ENCODE measurements at regions not wholly inside any gene's neighbourhood (a gene's known extent, or its start where the extent isn't known, plus 50 kb on each side); places are given as distances from the start of the nearest gene placed in this dataset.

DNA sequence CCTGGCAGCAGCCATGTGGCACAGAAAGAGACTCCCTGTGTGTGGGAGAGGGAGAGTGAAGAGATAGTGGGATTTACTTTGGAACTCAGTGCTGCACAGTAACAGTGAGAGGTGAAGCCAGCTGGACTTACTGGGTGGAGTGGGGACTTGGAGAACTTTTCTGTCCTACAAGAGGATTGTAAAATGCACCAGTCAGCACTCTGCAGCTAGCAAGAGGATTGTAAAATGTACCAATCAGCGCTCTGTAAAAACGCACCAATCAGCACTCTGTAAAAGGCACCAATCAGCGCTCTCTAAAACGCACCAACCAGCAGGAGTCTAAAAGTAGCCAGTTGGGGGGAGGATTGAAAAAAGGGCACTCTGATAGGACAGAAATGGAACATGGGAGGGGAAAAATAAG, 688.8 kb upstream of the ALCAM start:
- Histone ChIP-seq H3K27me3 (ENCODE audit: insufficient read depth, low read depth, low read length) (no peaks in the 10 kb centered on the region), H3K79me2 (replicated peaks; ENCODE audit: insufficient read depth, low read length) (no peaks in the 10 kb centered on the region), H3F3A (ENCODE audit: insufficient read depth, low read length, poor library complexity, severe bottlenecking) (no peaks in the 10 kb centered on the region), H3K27ac (ENCODE audit: low read length) (no peak overlapping the region), H3K4me3 (ENCODE audit: low read length) (no peak overlapping the region), H3K9me2 (ENCODE audit: insufficient read depth, low read length) (no peaks in the 10 kb centered on the region), H3K4me2 (ENCODE audit: low read length) (no peak overlapping the region), H2AFZ (ENCODE audit: low read depth, low read length) (no peak overlapping the region), H3K9ac (ENCODE audit: low read length) (no peak overlapping the region), H4K20me1 (ENCODE audit: insufficient read depth) (no peaks in the 10 kb centered on the region), H3K36me3 (ENCODE audit: insufficient read depth, low read length) (no peaks in the 10 kb centered on the region), H3K9me3 (ENCODE audit: low read length) (no peaks in the 10 kb centered on the region)
- TF ChIP-seq MXI1 (conservative IDR thresholded peaks at IDR 0.05; ENCODE audit: poor library complexity, severe bottlenecking) (no peak), TAF1 (IDR thresholded peaks at IDR 0.05; ENCODE audit: low read depth) (no peak), POLR2AphosphoS5 (IDR thresholded peaks at IDR 0.05) (no peak), SMC3 (conservative IDR thresholded peaks at IDR 0.05; ENCODE audit: poor library complexity) (no peak), EZH2 (IDR thresholded peaks at IDR 0.05; ENCODE audit: borderline replicate concordance, insufficient read depth, low read length, poor library complexity, severe bottlenecking) (no peak), EP300 (conservative IDR thresholded peaks at IDR 0.05; ENCODE audit: poor library complexity, severe bottlenecking) (no peak), RAD21 (conservative IDR thresholded peaks at IDR 0.05) (no peak)
- TF ChIP-seq, protein P1, sequence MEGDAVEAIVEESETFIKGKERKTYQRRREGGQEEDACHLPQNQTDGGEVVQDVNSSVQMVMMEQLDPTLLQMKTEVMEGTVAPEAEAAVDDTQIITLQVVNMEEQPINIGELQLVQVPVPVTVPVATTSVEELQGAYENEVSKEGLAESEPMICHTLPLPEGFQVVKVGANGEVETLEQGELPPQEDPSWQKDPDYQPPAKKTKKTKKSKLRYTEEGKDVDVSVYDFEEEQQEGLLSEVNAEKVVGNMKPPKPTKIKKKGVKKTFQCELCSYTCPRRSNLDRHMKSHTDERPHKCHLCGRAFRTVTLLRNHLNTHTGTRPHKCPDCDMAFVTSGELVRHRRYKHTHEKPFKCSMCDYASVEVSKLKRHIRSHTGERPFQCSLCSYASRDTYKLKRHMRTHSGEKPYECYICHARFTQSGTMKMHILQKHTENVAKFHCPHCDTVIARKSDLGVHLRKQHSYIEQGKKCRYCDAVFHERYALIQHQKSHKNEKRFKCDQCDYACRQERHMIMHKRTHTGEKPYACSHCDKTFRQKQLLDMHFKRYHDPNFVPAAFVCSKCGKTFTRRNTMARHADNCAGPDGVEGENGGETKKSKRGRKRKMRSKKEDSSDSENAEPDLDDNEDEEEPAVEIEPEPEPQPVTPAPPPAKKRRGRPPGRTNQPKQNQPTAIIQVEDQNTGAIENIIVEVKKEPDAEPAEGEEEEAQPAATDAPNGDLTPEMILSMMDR (IDR thresholded peaks at IDR 0.05; ENCODE audit: poor library complexity, severe bottlenecking) = no peak
- TF ChIP-seq, protein P2, sequence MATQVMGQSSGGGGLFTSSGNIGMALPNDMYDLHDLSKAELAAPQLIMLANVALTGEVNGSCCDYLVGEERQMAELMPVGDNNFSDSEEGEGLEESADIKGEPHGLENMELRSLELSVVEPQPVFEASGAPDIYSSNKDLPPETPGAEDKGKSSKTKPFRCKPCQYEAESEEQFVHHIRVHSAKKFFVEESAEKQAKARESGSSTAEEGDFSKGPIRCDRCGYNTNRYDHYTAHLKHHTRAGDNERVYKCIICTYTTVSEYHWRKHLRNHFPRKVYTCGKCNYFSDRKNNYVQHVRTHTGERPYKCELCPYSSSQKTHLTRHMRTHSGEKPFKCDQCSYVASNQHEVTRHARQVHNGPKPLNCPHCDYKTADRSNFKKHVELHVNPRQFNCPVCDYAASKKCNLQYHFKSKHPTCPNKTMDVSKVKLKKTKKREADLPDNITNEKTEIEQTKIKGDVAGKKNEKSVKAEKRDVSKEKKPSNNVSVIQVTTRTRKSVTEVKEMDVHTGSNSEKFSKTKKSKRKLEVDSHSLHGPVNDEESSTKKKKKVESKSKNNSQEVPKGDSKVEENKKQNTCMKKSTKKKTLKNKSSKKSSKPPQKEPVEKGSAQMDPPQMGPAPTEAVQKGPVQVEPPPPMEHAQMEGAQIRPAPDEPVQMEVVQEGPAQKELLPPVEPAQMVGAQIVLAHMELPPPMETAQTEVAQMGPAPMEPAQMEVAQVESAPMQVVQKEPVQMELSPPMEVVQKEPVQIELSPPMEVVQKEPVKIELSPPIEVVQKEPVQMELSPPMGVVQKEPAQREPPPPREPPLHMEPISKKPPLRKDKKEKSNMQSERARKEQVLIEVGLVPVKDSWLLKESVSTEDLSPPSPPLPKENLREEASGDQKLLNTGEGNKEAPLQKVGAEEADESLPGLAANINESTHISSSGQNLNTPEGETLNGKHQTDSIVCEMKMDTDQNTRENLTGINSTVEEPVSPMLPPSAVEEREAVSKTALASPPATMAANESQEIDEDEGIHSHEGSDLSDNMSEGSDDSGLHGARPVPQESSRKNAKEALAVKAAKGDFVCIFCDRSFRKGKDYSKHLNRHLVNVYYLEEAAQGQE (IDR thresholded peaks at IDR 0.05; ENCODE audit: borderline replicate concordance) = no peak

DNA sequence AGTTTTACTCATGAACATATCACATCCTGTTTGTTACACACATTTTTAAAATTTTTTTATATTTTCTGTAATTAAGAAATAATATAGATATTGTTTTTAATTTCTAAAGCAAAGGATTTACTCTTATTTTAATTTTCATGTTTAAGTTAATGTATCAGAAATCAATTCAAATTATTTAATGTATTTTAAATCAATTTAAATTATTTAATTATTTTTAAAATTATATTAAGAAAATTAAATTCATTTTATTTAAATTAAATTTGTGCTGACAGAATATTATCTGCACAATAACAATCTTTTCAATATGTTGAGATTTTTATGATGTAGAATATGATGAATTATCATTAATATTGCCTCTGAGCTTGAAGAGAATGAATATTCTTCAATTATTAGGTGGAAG, 681.2 kb upstream of the ALCAM start:
- Histone ChIP-seq H3K4me3 (ENCODE audit: low read length) (no peak overlapping the region), H3K4me2 (ENCODE audit: low read length) (no peak overlapping the region), H3K36me3 (ENCODE audit: insufficient read depth, low read length) (no peaks in the 10 kb centered on the region), H3K9me2 (ENCODE audit: insufficient read depth, low read length) (no peaks in the 10 kb centered on the region), H3K27me3 (ENCODE audit: insufficient read depth, low read depth, low read length) (no peaks in the 10 kb centered on the region), H3F3A (ENCODE audit: insufficient read depth, low read length, poor library complexity, severe bottlenecking) (no peaks in the 10 kb centered on the region), H3K79me2 (replicated peaks; ENCODE audit: insufficient read depth, low read length) (no peaks in the 10 kb centered on the region), H2AFZ (ENCODE audit: low read depth, low read length) (no peak overlapping the region), H4K20me1 (ENCODE audit: insufficient read depth) (no peaks in the 10 kb centered on the region), H3K27ac (ENCODE audit: low read length) (no peak overlapping the region), H3K9me3 (ENCODE audit: low read length) (no peaks in the 10 kb centered on the region), H3K9ac (ENCODE audit: low read length) (no peak overlapping the region)
- no peak for TF ChIP-seq MXI1 (conservative IDR thresholded peaks at IDR 0.05; ENCODE audit: poor library complexity, severe bottlenecking)
- TF ChIP-seq POLR2AphosphoS5 (IDR thresholded peaks at IDR 0.05) = no peak
- no peak for TF ChIP-seq TAF1 (IDR thresholded peaks at IDR 0.05; ENCODE audit: low read depth)
- no peak for TF ChIP-seq RAD21 (conservative IDR thresholded peaks at IDR 0.05)
- TF ChIP-seq, protein P1 (IDR thresholded peaks at IDR 0.05; ENCODE audit: poor library complexity, severe bottlenecking) = no peak
- no peak for TF ChIP-seq EP300 (conservative IDR thresholded peaks at IDR 0.05; ENCODE audit: poor library complexity, severe bottlenecking)
